Left ventricle myocardium inferior (tissue), 1 donor: ENCODE measurements at regions not wholly inside any gene's neighbourhood (a gene's known extent, or its start where the extent isn't known, plus 50 kb on each side); places are given as distances from the start of the nearest gene placed in this dataset.
"Not testable (repeated sequence)": the region's sequence is repeated elsewhere in the genome, so short reads cannot be mapped to it uniquely, and the experiment has no call there.

Experiments used
- DNase-seq: peaks from one replicate; pipeline ENCODE4 v3.0.0-alpha.2; 2020
- H3K27ac ChIP-seq: fragments of 200-600 bp; replicated peaks from 2 replicates; pipeline ENCODE4 v1.8.0; 2021
- H3K27me3 ChIP-seq: fragments of 200-600 bp; 2 replicates; pipeline ENCODE4 v1.8.0; 2021; ENCODE audit warnings: low read depth
- H3K36me3 ChIP-seq: fragments of 200-600 bp; 2 replicates; pipeline ENCODE4 v1.8.0; 2021
- H3K4me1 ChIP-seq: fragments of 200-600 bp; 2 replicates; pipeline ENCODE4 v1.8.0; 2021
- H3K4me3 ChIP-seq: fragments of 200-600 bp; 2 replicates; pipeline ENCODE4 v1.8.0; 2021; ENCODE audit warnings: mild to moderate bottlenecking, moderate library complexity
- H3K9me3 ChIP-seq: fragments of 200-600 bp; replicated peaks from 2 replicates; pipeline ENCODE4 v1.8.0; 2021
- CTCF ChIP-seq: fragments of 200-600 bp; IDR thresholded peaks from 2 replicates; pipeline ENCODE4 v1.8.0; 2021; ENCODE audit warnings: antibody characterized with exemption, mild to moderate bottlenecking, borderline replicate concordance
- intact Hi-C: fragments of 100-400 bp; cut with micrococcal nuclease; formaldehyde crosslinking; loops from one replicate; pipeline ENCODE4 v1.11.0; 2022
- donor health status: DM: no; HTN: yes; CAD: no; lungs with severe emphysema.

- H3K4me3 ChIP-seq, result no peak overlapping the region
- intact Hi-C loops, result no loop called here
- H3K9me3 ChIP-seq, result peaks cover 7% of the 10 kb centered on the region
- no peak for DNase-seq
- H3K27ac ChIP-seq, result no peak overlapping the region
- peaks cover 4% of the 10 kb centered on the region for H3K27me3 ChIP-seq
- no peaks in the 10 kb centered on the region for H3K4me1 ChIP-seq
- no peak for TF ChIP-seq CTCF
- H3K36me3 ChIP-seq, result no peaks in the 10 kb centered on the region
Observed at GRCh38 chr2:109724533-109725460, 69.3 kb upstream of the RGPD5 start.

- Histone ChIP-seq H3K27me3 (peaks cover 4% of the 10 kb centered on the region), H3K36me3 (no peaks in the 10 kb centered on the region), H3K27ac (no peak overlapping the region), H3K4me3 (no peak overlapping the region), H3K4me1 (no peaks in the 10 kb centered on the region), H3K9me3 (peaks cover 7% of the 10 kb centered on the region)
- DNase-seq, result no peak
- TF ChIP-seq CTCF, result no peak
- intact Hi-C loops, result no loop called here
Observed at GRCh38 chr2:109726379-109727270, 67.5 kb upstream of the RGPD5 start.

- TF ChIP-seq CTCF, result no peak
- intact Hi-C loops, result no loop called here
Observed at GRCh38 chr2:109727929-109728447, 66.1 kb upstream of the RGPD5 start.

GRCh38 chr2:109733746-109734145 is 60.4 kb upstream of the RGPD5 start:
- H3K4me3 ChIP-seq, H3K9me3 ChIP-seq, intact Hi-C loops, H3K27me3 ChIP-seq, H3K4me1 ChIP-seq, DNase-seq, H3K36me3 ChIP-seq, H3K27ac ChIP-seq: not testable (repeated sequence)

More at GRCh38 chr2:109727929-109728447, 66.1 kb upstream of the RGPD5 start:
- Histone ChIP-seq H3K4me1 (no peaks in the 10 kb centered on the region), H3K27ac (no peak overlapping the region), H3K9me3 (peaks cover 7% of the 10 kb centered on the region), H3K27me3 (peaks cover 4% of the 10 kb centered on the region), H3K36me3 (no peaks in the 10 kb centered on the region), H3K4me3 (no peak overlapping the region)
- no peak for DNase-seq

- no peaks in the 10 kb centered on the region for H3K36me3 ChIP-seq
- peak; percentile 82 for TF ChIP-seq CTCF
- H3K4me3 ChIP-seq, result no peak overlapping the region
- DNase-seq, result no peak
- no peaks in the 10 kb centered on the region for H3K9me3 ChIP-seq
- H3K27me3 ChIP-seq, result no peaks in the 10 kb centered on the region
- H3K4me1 ChIP-seq, result no peaks in the 10 kb centered on the region
- intact Hi-C loops, result no loop called here
- H3K27ac ChIP-seq, result no peak overlapping the region
Observed at GRCh38 chr2:109736177-109736827, 57.8 kb upstream of the RGPD5 start.
